SK-N-MC (cell line): ENCODE measurements at regions not wholly inside any gene's neighbourhood (a gene's known extent, or its start where the extent isn't known, plus 50 kb on each side); places are given as distances from the start of the nearest gene placed in this dataset.

ENCODE experiments used
- DNase-seq: peaks from one replicate; pipeline ENCODE4 v3.0.0-alpha.2; 2011; ENCODE audit warnings: low read depth, low spot score
- H3K27ac ChIP-seq: fragments of 200-600 bp; sonication (generic); 2 replicates; pipeline ENCODE4 v1.5.1; 2016; ENCODE audit warnings: mixed run types
- H3K36me3 ChIP-seq: fragments of 200-600 bp; sonication (generic); 2 replicates; pipeline ENCODE4 v1.6.1; 2017; ENCODE audit warnings: antibody characterized with exemption, low read length, mixed read lengths; ENCODE audit not compliant: insufficient read depth
- H3K4me3 ChIP-seq: fragments of 200-600 bp; sonication (generic); 2 replicates; pipeline ENCODE4 v1.5.1; 2016
- H3K9ac ChIP-seq: fragments of 200-600 bp; sonication (generic); 2 replicates; pipeline ENCODE4 v1.8.0; 2017; ENCODE audit warnings: mixed run types, mixed read lengths; ENCODE audit not compliant: insufficient read length
- H3K9me3 ChIP-seq: fragments of 200-600 bp; sonication (generic); 2 replicates; pipeline ENCODE4 v1.6.1; 2017; ENCODE audit warnings: low read depth, mild to moderate bottlenecking, antibody characterized with exemption, low read length, moderate library complexity, mixed read lengths
- EZH2 ChIP-seq: fragments of 200-600 bp; sonication (generic); IDR thresholded peaks from one replicate; pipeline ENCODE4 v1.6.1; 2017; ENCODE audit warnings: antibody characterized with exemption
- FOXP2 ChIP-seq: optimal IDR thresholded peaks from 2 replicates; pipeline ENCODE3; 2011; ENCODE audit warnings: mild to moderate bottlenecking, moderate library complexity; ENCODE audit not compliant: insufficient read depth; ENCODE audit errors: extremely low read length, control extremely low read depth
- POLR2AphosphoS5 ChIP-seq: IDR thresholded peaks from 2 replicates; pipeline ENCODE4 v1.6.1; 2012; ENCODE audit warnings: mild to moderate bottlenecking, low read depth, low read length, borderline replicate concordance

- no peaks in the 10 kb centered on the region for H3K36me3 ChIP-seq
- DNase-seq, result no peak
- H3K27ac ChIP-seq, result no peak overlapping the region
- no peak for TF ChIP-seq EZH2
- TF ChIP-seq FOXP2, result no peak
- TF ChIP-seq POLR2AphosphoS5, result no peak
- no peak overlapping the region for H3K4me3 ChIP-seq
- H3K9ac ChIP-seq, result no peak overlapping the region
- H3K9me3 ChIP-seq, result no peaks in the 10 kb centered on the region
Observed at GRCh38 chr17:79501910-79502309, 108.9 kb downstream of the RBFOX3 start.

DNA sequence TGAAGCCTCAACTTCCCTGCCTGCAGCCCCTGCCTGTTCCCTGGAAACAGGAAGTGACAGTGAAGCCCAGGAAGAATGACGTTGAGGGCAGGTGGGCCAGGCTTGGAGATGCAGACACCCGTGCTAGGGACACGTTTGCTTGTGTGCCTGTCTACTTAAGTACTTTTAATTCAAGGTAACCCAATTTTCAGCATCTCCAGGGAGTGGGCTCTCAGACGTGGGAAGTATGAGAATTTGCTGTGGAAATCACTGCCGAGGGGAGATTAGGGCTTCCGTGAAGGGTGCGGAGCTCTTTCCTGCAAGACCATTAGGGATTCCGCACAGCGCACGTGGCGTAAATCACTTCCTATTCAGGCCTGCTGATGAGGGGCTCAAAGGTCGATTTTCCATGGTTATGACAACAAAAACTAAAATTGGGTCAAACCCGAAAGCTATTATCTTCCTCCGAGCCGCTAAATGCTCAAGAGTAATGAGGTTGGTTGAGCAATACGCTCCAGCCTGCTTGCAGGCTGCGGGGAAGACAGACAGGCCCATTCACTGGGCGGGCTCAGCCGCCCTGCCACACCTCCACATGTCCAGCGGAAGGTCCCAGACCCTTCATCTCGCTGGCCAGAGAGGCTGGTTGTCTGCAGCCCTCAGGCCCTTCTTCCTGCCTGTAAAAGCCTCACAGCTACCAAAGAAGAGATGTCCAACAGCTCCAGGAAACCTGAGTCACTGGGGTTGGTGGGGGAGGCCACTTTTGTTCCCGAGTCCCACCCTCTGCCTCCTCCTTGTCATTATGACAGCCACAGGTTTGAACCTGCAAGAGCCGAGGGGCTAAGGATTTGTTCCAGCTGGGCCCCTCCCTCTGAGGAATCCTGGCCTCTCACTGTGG lies 109.9 kb downstream of the RBFOX3 start:
- TF ChIP-seq FOXP2 (no peak), POLR2AphosphoS5 (no peak), EZH2 (no peak)
- Histone ChIP-seq H3K9me3 (no peaks in the 10 kb centered on the region), H3K27ac (no peak overlapping the region), H3K4me3 (no peak overlapping the region), H3K36me3 (no peaks in the 10 kb centered on the region), H3K9ac (no peak overlapping the region)
- DNase-seq, result no peak

DNA sequence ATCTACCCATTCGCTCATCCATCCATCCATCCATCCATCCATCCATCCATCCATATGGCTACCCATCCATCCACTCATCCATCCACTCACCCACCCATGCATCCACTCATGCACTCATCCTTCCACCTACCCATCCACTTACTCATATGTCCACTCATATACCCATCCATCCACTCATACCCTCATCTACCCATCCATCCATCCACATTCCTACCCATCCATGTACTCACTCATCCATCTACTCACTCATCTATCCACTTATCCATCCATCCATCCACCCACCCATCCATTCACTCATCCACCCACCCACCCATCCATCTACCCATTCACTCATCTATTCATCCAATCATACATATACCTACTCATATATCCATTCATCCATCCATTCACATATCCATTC lies 112.0 kb downstream of the RBFOX3 start:
- Histone ChIP-seq H3K27ac (no peak overlapping the region), H3K9me3 (no peaks in the 10 kb centered on the region), H3K36me3 (no peaks in the 10 kb centered on the region), H3K9ac (no peak overlapping the region), H3K4me3 (no peak overlapping the region)
- TF ChIP-seq EZH2 (no peak), FOXP2 (no peak), POLR2AphosphoS5 (no peak)
- DNase-seq, result no peak

DNA sequence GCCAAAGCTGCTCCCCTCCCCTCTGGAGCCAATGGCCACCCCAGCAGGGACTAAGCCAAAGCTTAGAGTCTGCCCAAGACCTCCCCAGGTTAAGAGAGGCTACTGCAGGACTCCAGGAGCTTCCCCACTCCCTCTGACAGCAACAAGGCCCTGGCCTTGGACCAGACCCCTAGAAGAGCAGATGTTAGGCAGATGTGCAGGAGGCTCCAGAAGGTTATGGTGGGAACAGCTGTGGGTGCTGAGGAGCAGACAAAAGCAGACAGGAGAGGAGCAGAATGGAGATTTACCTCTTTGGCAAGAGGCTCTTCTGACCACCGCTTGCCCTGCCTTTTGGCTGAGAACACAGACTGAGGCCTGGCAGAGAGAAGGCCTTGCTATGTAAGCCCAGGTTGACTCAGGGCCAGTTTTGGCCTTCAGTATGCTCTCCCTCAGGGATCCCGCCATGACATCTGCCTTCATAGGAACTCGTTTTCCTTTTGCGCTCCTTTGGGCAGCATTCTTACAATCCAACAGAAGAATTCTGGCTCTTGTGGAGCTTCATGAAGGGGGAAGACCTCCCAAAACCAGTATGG lies 113.0 kb downstream of the RBFOX3 start:
- no peak for DNase-seq
- no peak for TF ChIP-seq POLR2AphosphoS5
- no peak for TF ChIP-seq EZH2
- TF ChIP-seq FOXP2, result no peak
- no peaks in the 10 kb centered on the region for H3K36me3 ChIP-seq
- no peak overlapping the region for H3K27ac ChIP-seq
- no peak overlapping the region for H3K4me3 ChIP-seq
- H3K9ac ChIP-seq, result no peak overlapping the region
- no peaks in the 10 kb centered on the region for H3K9me3 ChIP-seq

DNA sequence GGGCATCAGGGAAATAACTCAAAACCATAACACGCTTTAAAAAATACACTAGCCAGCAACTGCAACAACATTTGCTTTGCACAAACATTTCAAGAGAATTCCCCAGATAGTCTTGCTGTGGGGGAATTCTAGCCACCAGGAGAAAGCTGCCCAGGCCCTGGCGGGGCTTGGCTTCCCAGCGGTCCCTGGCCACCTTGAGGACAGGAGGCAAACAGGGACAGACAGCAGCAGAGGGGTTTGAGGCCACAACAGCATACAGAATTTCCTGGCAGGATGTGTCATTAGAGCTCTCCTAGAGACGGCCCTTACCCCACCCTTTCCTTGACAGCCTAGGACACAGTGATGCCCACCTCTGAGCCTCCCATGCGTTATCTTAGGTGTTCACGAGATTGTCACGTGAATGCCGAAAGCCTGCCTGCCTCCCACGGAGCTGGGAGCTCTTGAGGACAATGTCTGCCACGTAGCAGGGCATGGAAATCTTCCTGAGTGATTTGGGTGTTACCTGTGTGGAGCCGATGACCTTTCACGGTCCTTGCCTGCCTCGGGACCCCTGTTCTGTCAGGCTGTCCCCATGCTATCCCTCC lies 114.3 kb downstream of the RBFOX3 start:
- Histone ChIP-seq H3K27ac (no peak overlapping the region), H3K9ac (no peak overlapping the region), H3K9me3 (no peaks in the 10 kb centered on the region), H3K36me3 (no peaks in the 10 kb centered on the region), H3K4me3 (no peak overlapping the region)
- no peak for DNase-seq
- TF ChIP-seq FOXP2 (no peak), EZH2 (no peak), POLR2AphosphoS5 (no peak)

- no peak overlapping the region for H3K9ac ChIP-seq
- no peak for DNase-seq
- H3K4me3 ChIP-seq, result no peak overlapping the region
- H3K36me3 ChIP-seq, result no peaks in the 10 kb centered on the region
- H3K9me3 ChIP-seq, result no peaks in the 10 kb centered on the region
- H3K27ac ChIP-seq, result no peak overlapping the region
- no peak for TF ChIP-seq EZH2
- no peak for TF ChIP-seq FOXP2
- no peak for TF ChIP-seq POLR2AphosphoS5
Observed at GRCh38 chr17:79495665-79496064, 115.2 kb downstream of the RBFOX3 start.

GRCh38 chr17:79491006-79491405 lies 119.8 kb downstream of the RBFOX3 start:
- DNase-seq, result no peak
- no peak for TF ChIP-seq FOXP2
- no peak for TF ChIP-seq EZH2
- no peak for TF ChIP-seq POLR2AphosphoS5
- Histone ChIP-seq H3K27ac (no peak overlapping the region), H3K9me3 (no peaks in the 10 kb centered on the region), H3K36me3 (no peaks in the 10 kb centered on the region), H3K9ac (no peak overlapping the region), H3K4me3 (no peak overlapping the region)

DNA sequence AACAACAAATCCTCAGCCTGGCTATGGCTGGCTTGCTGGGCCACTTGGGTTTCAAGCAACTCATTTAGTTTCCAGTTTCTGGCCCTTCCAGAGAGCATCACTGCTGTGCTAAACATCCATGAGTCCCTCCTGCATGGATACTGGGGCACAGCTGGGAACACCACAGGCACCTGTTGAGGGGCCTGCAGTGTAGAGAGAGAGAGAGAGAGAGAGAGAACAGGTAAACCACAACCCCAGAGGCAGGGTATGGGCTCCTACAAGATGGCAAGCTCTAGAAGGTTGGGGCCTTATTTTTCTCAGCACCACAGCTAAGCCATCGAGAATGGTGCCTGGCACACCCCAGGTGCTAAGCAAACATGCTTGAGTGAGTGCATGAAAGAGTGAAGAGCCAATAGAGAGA lies 120.3 kb downstream of the RBFOX3 start:
- Histone ChIP-seq H3K27ac (no peak overlapping the region), H3K4me3 (no peak overlapping the region), H3K9me3 (no peaks in the 10 kb centered on the region), H3K9ac (no peak overlapping the region), H3K36me3 (no peaks in the 10 kb centered on the region)
- no peak for TF ChIP-seq FOXP2
- no peak for TF ChIP-seq POLR2AphosphoS5
- no peak for TF ChIP-seq EZH2
- no peak for DNase-seq
